SU-DHL-6 (cell line): ENCODE measurements at regions not wholly inside any gene's neighbourhood (a gene's known extent, or its start where the extent isn't known, plus 50 kb on each side); places are given as distances from the start of the nearest gene placed in this dataset.

Source experiments
- EZH2phosphoT487 ChIP-seq: fragments of 200-600 bp; sonication (generic), shearing (Covaris generic); conservative IDR thresholded peaks from 2 replicates; pipeline ENCODE4 v1.6.1; 2018; ENCODE audit warnings: mild to moderate bottlenecking, antibody characterized with exemption, low read length, moderate library complexity, mixed read lengths
- TF ChIP-seq, protein P1 (sequence below): fragments of 200-600 bp; sonication (generic); IDR thresholded peaks from one replicate; pipeline ENCODE4 v1.5.1; 2017; ENCODE audit warnings: antibody characterized with exemption, mild to moderate bottlenecking, low read length, moderate library complexity; ENCODE audit not compliant: insufficient read depth, poor library complexity, severe bottlenecking

- TF ChIP-seq, protein P1, sequence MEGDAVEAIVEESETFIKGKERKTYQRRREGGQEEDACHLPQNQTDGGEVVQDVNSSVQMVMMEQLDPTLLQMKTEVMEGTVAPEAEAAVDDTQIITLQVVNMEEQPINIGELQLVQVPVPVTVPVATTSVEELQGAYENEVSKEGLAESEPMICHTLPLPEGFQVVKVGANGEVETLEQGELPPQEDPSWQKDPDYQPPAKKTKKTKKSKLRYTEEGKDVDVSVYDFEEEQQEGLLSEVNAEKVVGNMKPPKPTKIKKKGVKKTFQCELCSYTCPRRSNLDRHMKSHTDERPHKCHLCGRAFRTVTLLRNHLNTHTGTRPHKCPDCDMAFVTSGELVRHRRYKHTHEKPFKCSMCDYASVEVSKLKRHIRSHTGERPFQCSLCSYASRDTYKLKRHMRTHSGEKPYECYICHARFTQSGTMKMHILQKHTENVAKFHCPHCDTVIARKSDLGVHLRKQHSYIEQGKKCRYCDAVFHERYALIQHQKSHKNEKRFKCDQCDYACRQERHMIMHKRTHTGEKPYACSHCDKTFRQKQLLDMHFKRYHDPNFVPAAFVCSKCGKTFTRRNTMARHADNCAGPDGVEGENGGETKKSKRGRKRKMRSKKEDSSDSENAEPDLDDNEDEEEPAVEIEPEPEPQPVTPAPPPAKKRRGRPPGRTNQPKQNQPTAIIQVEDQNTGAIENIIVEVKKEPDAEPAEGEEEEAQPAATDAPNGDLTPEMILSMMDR: no peak
- no peak for TF ChIP-seq EZH2phosphoT487
Observed at GRCh38 chr14:43765474-43765873, 741.6 kb downstream of the FSCB start.
